COLO668 (cell line): ENCODE measurements at regions not wholly inside any gene's neighbourhood (a gene's known extent, or its start where the extent isn't known, plus 50 kb on each side); places are given as distances from the start of the nearest gene placed in this dataset.

ENCODE experiments used
- DNase-seq: peaks from one replicate; lab custom pipeline; 2025; ENCODE audit not compliant: unreplicated experiment; lab: John Stamatoyannopoulos, UW

DNA sequence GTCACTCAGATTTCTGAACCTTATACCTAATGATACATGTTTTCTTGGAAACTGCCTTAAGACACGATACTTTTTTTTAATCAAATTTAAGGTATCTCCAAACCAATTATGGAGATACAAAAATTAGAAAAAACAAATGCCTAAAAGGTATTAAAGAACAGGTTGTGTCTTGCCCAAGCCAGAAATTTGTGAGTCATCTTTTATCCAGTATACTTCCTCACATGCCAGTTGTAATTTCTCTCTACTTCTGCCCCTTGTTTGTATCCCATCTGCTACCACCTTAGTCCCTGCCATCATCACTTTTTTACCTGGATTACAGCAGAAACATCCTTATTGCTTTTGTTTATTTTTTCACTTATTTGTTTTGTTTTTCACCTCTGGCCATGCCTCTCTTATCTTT lies 571.2 kb upstream of the DAB2 start:
- DNase-seq, result no peak

DNA sequence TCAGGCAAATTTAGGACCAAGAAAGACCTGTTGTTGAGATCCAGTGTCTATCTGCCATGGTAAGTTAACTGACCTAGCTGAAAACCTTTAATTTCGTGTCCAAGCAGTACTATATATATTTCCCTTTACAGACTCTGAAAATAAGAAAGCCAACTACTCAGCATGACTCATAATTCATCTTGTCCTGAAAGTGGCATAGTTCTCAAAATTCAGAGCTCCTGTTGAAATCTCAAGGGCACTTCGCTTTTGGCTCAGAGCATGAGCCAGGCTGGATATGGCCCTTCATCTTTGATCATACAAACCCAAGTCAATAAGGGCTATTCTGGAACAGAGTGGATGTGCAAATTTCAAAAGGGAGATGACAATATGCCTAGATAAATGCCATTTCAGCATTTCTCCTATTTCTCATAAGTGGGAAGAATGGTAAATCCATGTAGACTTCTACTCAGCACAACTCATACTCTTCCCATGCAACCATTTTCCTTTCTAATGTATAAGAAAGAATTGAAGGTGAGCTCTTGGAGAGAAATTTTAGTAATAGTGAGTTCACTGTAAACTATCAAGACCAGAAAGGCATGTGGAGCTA lies 567.9 kb upstream of the DAB2 start:
- no peak for DNase-seq

DNA sequence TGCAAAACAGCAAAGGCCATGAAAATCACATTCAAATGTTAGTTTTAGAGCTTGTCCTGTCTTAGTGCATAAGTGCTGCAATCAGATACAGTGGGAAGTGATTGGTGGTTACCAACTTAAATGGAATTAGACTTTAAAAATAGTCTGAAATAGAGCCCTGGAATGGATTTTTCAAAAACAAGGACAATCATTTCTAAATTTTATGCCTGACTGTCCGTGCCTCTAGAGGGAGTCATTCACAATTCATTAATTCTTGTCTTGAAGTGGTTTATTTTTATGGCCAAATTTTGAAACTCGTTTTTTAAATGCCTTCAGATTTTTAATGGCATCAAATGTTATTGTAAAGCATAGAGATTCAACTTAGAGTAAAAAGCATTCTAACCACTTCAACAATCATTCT lies 561.8 kb upstream of the DAB2 start:
- DNase-seq, result no peak

DNA sequence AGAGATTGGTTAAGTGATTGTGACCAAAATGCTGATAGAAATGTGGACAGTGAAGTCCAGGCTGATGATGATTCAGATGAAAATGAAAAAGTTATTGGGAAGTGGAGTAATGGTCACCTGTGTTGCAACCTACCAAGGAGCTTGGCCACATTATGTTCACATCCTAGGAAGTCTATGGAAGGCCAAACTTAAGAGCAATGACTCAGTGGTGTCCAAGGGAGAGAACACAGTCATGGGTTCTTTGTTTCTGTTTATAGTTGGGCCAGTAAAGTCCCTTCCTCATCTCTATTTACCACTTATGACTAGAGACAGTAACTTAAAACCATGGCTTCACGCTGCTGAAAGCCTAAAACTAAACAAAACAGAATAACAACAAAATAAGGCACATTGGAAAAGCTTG lies 555.3 kb upstream of the DAB2 start:
- DNase-seq, result no peak

DNA sequence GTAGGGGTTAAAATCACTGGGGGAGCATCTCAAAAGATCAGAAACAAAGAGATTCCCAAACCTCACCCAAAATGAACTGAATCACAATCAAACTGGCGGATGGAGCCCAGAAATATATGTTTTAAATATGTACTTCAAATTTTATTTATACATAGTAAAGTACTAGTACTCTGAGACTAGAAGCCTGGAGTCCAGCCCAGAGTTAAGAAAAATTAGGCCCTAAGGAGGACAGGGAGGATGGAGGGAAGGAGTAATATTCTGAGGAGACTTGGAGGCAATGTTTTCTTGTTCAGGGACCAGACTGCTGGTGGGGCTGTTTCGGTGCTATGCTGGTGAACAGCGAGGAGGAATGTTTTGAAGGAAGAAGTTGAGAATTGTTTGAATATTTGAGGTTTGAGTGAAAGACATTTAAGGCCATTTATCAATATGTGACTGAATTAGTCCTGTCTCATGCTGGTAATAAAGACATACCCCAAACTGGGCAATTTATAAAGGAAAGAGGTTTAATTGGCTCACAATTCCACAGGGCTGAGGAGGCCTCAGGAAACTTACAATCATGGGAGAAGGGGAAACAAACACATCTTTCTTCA lies 552.4 kb upstream of the DAB2 start:
- DNase-seq, result no peak

DNA sequence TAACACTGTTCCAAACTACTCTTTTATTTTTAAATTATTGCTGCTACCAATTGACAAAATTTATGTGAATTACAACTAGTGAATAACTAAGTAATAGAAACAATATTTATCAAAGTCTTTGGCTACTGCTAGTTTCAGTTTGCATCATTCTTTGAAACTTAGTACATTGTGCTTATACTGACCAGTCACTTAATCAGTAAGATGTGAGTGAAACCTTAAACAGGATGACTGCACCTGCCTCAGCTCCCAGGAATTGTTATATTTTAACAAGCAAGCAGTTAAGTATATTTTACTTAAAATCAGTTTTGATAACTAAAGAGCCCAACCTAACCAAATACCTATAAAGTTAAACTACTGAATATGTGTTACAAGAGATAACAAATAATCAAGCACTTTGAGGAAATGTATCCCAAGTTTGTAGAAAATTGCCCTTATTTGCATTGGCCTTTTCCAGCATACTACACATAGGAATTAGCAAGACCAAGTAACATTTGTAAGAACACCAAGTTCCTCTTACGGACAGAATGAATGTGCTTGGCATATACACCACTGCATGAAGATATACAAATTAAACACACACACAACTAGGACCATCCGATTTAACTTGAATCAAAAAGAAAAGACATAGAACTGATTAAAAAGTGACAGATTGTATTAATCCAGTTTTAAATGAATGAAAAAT lies 545.5 kb upstream of the DAB2 start:
- no peak for DNase-seq

DNA sequence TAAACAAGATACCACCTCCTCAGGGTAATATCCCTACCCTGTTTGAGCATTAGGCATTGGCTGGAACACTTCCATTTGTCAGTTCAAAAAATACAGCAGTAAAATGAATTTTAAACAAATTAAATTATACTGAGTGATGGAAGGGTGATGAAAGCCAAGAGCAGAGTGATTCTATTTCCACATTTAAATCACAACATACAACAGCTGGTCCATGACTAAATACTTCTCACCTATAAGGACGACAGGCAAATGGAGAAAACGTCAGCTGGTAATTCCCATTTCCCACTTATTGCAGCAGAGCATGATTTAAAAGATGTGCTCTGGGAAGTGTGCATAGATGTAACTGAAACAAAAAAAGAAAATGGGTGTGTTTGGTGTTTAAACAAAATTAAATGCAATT lies 543.6 kb upstream of the DAB2 start:
- no peak for DNase-seq

DNA sequence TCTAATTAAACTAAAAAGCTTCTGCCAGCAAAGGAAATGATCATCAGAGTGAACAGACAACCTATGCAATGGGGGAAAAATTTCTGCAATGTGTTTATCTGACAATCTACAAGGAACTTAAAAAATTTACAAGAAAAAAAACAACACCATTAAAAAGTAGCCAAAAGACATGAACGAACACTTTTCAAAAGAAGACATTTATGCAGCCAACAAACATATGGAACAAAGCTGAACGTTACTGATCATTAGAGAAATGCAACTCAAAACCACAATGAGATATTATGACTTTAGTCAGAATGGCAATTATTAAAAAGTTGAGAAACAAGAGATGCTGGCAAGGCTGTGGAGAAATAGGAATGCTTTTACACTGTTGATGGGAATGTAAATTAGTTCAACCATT lies 530.4 kb upstream of the DAB2 start:
- DNase-seq, result no peak

DNA sequence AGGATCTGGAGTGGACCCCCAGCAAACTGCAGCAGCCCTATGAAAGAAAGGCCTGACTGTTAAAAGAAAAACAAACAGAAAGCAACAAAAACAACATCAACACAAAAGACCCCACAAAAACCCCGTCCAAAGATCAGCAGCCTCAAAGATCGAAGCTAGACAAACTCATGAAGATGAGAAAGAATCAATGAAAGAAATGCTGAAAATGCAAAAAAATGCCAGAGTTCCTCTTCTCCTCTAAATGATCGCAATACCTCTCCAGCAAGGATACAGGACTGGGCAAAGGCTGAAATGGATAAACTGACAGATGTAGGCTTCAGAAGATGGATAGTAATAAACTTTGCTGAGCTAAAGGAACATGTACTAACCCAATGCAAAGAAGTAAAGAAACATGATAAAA lies 526.3 kb upstream of the DAB2 start:
- no peak for DNase-seq

DNA sequence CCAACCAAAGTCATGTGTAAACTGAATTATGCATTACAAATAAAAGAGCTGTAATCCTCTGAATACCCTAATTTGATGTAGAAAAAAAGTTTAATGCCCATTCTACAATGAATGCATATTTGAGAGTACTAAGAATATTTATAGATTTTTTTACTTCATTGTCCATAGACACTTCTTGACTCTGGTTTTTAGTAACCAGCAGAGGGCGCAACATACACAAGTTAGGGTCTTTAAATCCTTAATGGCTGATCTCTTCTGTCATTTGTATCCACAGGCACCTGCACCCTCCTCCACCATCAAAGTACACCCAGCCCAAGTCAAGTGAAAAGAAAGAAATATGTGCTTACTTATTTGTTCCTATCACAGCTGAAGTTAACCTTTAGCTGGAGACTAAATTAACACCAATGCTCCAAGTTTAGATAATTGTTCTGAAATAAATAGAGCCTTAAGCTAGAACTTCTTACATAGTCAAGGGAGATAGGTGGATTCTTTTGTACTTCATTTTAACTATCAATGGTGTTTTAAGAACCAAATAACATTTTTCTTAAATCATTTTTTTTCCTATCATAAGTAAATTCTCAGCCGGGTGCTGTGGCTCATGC lies 524.2 kb upstream of the DAB2 start:
- DNase-seq, result peak; percentile 20

DNA sequence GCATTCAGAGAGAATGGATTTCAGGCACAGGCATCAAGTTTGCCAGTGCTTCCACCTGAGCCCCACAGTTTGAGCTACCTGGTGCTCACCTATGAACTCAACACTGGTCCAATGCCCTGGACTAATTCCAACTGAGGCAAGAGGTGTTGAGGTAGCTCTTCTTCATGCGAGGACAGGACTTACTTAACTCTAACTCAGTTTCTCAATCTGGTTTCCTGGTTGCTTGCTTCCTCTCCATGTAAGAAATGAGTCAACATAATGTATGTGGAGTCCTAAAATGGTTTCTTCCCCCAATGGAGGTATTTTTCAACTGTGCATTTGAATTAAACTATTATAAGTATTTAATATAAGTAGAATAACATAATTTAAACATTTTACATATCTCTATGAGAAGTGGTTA lies 523.6 kb upstream of the DAB2 start:
- no peak for DNase-seq

DNA sequence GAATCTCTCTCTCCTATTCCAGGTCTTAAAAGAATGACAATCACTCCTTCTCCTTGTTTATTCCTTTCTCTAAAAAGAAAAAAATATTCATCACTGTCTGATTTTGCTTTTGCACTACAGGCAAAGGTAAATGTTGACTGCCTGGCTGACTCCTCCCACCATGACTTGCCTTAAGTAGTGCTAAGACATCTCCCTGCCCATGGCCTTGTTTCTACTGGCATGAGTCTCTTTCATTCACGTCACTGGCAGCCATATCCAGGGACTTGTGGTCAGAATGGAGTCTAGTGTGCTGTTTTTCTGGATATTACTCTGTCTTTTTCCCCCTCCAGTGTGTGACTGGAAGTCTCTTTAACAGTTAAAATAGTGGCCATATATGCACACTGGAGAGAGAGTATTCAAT lies 522.9 kb upstream of the DAB2 start:
- DNase-seq, result no peak

DNA sequence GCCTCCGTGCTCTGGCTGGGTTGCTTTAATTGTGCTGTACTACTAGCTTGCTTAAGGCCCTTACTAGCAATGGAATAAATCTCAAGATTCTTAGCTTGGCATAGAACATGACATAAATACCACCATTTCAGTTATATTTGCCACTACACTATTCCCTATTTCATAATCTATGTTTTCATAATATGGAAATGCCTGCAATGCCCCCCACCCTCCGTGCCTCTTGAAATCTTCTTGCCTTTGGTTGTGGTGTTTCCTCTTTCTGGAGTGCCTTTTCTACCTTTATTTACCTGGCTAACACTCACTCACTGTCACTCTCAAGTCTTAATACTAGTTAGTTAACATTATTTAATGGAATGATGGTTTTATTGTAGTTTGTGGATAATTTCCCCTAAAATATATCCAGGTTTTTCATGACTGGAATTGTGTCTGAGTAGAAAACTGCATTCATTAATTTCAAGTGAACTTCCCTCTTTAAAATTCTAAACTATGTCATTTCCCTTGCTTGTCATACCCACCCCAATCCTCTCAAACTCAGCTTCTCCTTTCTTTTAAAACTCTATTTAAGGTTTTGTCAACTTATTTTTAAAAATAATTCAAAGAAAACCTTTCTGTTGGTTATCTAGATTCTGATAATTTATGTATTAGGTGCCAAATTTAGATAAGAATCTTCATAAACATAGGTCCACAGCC lies 521.7 kb upstream of the DAB2 start:
- DNase-seq, result no peak

DNA sequence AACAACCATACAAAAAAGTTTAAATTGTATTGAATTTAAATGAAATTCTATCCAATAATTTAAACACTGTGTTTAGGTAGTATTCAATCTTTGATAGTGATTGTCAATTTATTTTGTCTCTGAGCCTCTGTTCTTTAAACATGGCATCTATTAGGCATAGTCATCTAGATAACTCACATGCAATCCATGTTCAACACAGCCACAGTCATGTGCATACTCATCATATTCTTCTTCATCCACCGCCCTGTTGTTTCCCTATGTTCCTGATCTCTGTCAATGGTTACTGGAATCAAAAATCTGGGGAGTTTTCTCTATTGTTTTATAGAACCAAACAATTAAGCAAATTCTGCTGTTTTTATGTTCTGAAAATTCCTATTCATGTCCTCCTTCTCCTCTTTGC lies 521.1 kb upstream of the DAB2 start:
- no peak for DNase-seq

DNA sequence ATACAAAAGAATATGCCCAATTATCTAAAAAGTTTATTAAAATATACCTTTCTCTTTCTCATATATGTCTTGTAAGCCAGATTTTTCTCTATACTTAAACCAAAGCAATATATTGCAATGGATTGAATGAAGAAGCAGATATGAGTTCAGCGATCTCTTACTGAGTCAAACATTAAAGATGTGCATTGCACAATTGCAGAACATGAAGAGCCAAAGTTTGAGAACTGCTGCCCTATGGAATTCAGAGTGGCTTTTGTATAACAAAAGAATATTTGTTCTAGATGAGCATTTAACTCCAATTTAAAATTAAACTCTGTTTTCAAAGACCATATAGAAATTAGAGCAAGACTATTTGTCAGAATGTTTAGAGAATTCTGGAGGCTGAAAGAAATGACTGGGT lies 519.0 kb upstream of the DAB2 start:
- DNase-seq, result no peak

DNA sequence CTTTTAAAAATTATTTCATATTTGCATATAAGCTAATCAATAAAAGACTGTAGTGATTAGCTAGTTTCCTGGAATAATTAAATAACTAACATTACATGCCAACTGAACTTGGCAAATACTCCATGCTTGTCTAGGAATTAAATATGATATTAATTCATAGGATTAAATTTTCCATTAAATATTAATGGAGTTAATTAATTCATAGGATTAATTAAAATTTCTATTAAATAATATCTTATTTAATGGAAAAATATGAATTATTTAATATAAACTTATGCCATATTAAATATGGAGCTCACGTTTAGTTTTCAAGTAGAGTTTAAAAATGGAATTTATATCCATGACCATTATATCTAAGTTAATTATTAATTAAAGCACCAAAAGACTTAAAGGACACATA lies 517.8 kb upstream of the DAB2 start:
- no peak for DNase-seq

DNA sequence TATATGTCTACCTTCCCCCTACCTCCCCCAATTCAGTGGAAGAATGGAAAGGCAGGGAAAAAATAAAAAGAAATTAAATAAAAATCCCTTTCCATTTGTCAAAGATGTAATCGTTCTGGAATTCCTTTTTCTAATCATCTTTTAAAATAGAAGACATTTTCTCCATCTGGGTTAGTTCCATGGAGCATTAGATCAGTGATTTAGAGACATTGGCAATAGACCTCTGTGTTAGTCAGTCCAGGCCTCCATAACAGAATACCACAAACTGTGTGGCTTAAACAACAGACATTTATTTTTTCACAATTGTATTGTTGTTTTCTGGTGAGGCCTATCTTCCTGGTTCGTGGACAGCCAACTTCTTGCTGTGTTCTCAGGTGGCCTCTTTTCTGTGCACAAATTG lies 516.6 kb upstream of the DAB2 start:
- no peak for DNase-seq

DNA sequence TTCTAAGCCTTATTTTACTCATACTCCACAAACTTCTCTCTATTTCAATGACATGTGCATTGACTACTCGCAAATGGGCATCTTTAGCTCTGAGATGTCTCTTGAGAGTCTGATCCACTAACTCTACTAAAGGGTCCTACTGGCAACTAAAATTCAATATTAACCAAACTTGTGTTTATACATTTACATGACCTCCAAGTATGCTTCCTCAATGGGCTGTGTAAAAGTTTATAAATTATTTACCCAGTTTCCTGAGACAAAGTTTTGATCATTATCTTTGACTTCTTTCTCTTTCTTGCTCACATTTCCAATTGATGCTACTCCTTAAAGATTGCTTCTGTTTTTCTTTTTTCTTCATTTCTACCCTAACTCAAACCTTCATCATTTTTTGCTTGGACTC lies 510.1 kb upstream of the DAB2 start:
- DNase-seq, result no peak

DNA sequence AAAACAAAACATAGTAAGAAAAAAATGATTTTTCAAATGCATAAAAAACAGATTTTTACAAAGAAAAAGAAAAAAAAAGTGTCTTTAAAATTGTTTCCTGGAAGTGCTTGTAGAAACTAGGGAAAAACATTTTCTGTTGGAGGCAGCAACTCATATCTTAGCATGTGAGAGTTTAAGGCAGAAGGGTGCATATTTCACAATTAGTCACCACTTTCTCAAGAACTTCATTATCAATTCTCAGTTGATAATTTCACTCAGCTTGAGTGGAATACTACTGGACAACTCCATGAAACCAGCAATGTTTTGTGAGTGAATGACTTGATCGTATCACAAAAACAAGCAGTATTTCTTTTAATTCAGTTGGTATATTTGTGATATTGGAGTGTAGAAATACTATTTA lies 508.3 kb upstream of the DAB2 start:
- no peak for DNase-seq

DNA sequence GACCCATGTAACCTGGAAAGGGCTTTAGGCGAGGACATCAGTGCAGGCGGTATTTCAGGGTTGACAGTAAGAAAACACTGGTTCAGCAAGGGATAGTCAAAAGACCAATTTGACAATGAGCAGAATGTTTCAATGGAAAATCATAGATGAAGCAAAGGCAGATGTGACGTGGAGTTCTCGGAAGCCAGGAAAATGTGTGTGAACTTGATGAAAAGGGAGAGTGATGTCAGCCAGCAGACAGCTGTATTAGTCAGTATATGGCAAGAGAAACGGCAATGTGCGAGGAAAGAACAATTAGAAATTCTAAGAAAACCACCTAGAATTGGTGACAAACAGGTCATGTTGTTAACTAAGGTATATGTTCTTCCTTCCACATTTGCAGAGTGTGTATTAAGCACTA lies 503.9 kb upstream of the DAB2 start:
- no peak for DNase-seq

DNA sequence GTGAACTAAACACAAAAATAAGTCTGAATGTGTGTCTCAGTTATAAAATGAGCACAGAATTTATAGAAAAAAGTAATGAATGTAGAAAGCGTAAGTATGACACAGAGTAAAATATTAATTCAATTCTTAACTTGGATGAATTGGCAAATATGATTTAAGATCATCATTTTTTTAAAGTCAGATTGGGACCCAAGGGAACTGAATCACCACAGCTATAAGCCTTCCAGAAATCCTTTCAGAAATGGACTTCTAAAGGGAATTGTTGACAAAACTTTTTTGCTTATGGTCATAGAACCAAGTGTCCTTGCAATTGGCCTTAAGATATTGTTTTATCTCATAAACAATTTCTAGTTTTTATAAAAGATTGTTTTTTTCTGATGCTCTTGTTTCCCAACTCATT lies 495.1 kb upstream of the DAB2 start:
- DNase-seq, result no peak

DNA sequence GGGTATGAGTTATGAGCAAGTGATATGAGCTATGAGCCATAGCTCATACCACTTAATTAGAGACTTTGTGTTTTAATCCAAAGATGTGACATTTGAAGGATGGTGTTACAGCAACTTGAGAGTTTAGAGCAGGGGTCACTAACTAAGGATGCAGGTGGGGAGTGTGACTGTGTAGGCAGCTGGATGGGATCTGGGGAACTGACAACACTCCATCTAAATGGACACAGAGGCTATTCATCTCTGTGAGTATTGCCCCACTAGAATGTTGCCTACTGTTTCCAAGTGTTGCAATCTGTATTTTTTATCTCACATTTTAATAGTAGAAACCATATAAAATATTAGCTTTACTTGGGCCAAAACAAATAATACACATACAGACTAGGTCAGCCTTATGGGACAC lies 488.1 kb upstream of the DAB2 start:
- no peak for DNase-seq
